Activated naive CD8-positive, alpha-beta T cell treated with anti-CD3 and anti-CD28 coated beads for 36 hours (primary cell): ENCODE measurements at regions not wholly inside any gene's neighbourhood (a gene's known extent, or its start where the extent isn't known, plus 50 kb on each side); places are given as distances from the start of the nearest gene placed in this dataset.
A peak's percentile ranks its signal among the peaks of the same experiment; 100 is the strongest.

Experiments used
- DNase-seq: peaks from one replicate; pipeline ENCODE4 v3.0.0; 2021
- H3K27ac Mint-ChIP-seq: one replicate; pipeline ENCODE4 v1.8.0; 2022; ENCODE audit warnings: mild to moderate bottlenecking, moderate library complexity, mixed read lengths
- H3K27me3 Mint-ChIP-seq: one replicate; pipeline ENCODE4 v1.8.0; 2022; ENCODE audit warnings: mild to moderate bottlenecking, mixed read lengths
- H3K36me3 Mint-ChIP-seq: one replicate; pipeline ENCODE4 v1.8.0; 2021; ENCODE audit warnings: mild to moderate bottlenecking, mixed read lengths
- H3K4me1 Mint-ChIP-seq: one replicate; pipeline ENCODE4 v1.8.0; 2021; ENCODE audit warnings: mixed read lengths
- H3K4me3 Mint-ChIP-seq: one replicate; pipeline ENCODE4 v1.8.0; 2022; ENCODE audit warnings: mild to moderate bottlenecking, moderate library complexity, mixed read lengths
- H3K9me3 Mint-ChIP-seq: one replicate; pipeline ENCODE4 v1.8.0; 2022; ENCODE audit warnings: mixed read lengths

DNA sequence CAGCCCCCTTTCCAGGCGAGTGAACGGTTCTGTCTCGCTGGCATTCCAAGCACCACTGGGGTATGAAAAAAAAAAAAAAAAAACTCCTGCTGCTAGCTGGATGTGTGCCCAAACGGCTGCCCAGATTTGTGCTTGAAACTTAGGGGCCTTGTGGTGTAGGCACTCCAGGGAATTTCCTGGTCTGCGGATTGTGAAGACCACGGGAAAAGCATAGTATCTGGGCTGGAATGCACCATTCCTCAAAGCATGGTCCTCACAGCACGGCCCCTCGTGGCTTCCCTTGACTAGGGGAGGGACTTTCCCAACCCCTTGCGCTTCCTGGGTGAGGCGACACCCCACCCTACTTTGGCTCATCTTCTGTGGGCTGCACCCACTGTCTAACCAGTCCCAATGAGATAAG, 516.8 kb upstream of the FAM241A start:
- H3K36me3 Mint-ChIP-seq: no peaks in the 10 kb centered on the region
- DNase-seq: no peak
- no peak overlapping the region for H3K4me3 Mint-ChIP-seq
- no peaks in the 10 kb centered on the region for H3K4me1 Mint-ChIP-seq
- no peaks in the 10 kb centered on the region for H3K27me3 Mint-ChIP-seq
- no peak overlapping the region for H3K27ac Mint-ChIP-seq
- H3K9me3 Mint-ChIP-seq: no peaks in the 10 kb centered on the region

DNA sequence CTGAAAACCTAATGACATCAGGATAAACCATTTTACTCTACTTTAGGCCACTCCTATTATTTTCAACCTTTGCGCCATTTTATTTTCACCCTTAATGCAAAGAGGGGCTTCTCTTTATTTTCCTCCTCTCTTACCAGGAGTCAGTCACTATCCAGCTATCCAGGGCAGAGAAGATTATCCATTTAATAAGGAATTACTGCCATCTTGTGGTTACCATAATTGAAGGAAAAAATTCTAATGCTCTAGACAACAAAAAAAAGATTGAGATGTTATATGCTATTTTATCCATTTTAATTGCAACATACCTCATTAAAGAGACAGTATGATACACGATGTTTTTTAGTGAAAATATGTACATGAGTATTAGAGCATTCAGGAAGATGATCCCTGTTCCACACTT, 514.5 kb upstream of the FAM241A start:
- Mint-ChIP-seq H3K4me1 (no peaks in the 10 kb centered on the region), H3K9me3 (no peaks in the 10 kb centered on the region), H3K27me3 (no peaks in the 10 kb centered on the region), H3K4me3 (no peak overlapping the region), H3K36me3 (no peaks in the 10 kb centered on the region), H3K27ac (no peak overlapping the region)
- DNase-seq: no peak

DNA sequence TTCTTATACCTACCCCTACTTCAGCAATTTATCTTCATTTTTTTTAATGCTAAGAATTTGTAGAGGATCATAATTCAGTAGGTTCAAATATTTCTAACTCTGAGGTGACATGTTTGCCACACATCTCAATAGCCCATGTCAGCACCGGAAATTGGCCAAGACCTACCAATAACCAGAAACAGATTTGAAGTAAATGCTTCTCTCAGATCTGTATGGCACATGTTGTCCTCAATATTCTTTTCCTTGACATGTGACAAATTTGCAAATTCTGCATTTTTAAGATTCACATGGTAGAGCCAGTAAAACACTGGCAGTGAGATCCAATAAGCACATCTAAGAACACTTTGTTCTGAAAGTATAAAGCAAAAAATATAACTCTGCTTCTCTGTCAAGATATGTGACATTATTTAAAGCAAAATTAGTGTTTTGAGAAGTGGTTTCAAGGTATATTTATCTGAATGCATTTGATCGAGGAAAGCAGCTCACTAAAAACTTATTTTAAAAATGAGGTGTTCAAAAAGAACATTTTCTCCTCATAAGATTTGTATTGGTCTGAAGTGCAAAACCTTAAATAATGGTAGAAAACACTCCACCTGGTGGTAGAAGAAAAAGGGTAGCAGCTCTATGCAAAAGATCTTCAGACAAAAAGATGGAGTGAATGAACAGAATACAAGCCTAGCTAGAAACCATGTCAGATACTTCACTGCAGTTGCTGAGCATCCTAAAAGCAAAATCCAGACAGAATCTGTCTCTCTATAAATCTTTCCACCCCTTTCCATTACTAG, 513.8 kb upstream of the FAM241A start:
- Mint-ChIP-seq H3K9me3 (no peaks in the 10 kb centered on the region), H3K27ac (no peak overlapping the region), H3K4me3 (no peak overlapping the region), H3K27me3 (no peaks in the 10 kb centered on the region), H3K4me1 (no peaks in the 10 kb centered on the region), H3K36me3 (no peaks in the 10 kb centered on the region)
- no peak for DNase-seq

DNA sequence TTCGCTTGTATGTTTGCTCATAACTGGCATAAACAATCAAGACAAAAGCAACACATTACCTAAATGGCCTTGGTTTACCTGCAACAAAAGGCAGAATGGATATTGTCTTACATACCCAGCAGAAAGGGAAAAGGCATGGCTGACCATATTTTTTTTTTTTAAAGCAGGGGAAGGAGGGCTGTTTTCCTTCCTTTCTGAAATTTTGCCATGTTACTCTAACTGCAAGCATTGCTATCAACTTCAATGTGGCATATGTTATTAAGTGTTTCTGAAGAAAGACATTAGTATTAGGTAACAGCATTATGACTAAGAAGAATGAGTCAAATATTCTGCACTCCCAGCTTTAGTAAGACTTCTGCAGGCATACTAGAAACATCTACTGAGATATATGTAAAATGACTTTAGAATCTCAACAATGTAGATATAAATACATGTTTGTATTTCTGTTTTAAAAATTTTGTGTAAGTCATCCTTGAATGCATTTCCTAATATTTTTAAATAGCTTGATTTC, 512.6 kb upstream of the FAM241A start:
- DNase-seq: no peak
- Mint-ChIP-seq H3K36me3 (no peaks in the 10 kb centered on the region), H3K4me1 (no peaks in the 10 kb centered on the region), H3K27me3 (no peaks in the 10 kb centered on the region), H3K9me3 (no peaks in the 10 kb centered on the region), H3K4me3 (no peak overlapping the region), H3K27ac (no peak overlapping the region)

DNA sequence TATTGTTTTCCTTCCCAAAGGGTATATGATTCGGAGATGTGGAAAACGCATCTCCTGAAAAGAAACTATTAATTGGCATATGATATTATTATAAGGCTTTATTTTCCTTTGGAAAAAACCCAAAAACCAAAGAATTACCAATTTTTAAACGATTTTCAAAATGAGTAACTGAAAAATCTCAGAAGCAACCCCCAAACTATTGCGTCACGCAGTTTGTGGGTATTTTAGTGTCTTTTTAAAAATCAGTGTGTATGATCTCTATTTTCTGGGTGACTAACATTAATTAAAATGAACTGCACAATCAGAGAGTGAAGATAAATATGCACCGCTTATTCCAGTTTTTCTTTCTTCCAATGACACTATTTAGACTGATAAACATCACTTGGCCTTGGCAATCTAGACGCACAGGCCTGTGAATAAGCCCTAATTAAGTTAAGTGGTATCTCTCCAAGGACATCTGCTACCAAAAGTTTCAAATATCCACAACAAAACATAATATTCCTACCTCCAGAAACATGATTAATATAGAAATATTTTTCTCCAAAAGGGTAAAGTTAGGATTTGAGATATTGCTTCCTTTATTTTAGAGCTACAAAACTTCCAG, 511.5 kb upstream of the FAM241A start:
- DNase-seq: no peak
- Mint-ChIP-seq H3K27me3 (no peaks in the 10 kb centered on the region), H3K27ac (no peak overlapping the region), H3K36me3 (no peaks in the 10 kb centered on the region), H3K4me1 (no peaks in the 10 kb centered on the region), H3K9me3 (no peaks in the 10 kb centered on the region), H3K4me3 (no peak overlapping the region)

DNA sequence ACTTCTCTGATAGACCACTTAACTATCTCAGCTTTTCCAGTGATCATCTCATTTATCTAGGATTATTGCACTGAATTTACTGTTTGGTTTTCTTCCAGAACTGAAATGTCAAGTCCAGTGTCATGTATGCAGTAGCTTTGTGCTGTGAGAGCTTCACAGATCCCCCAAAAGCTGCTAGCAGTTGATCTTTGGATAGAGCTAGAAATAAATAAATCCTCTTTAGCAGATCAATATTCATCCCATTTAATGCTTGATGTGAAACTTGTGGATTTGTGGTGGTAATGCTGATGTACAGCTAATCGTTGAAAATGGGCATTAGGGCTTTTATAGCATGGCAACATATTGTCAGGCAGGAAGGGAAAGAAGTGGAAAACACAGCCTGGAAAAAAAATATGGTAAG, 509.6 kb upstream of the FAM241A start:
- Mint-ChIP-seq H3K27me3 (no peaks in the 10 kb centered on the region), H3K36me3 (no peaks in the 10 kb centered on the region), H3K4me3 (no peak overlapping the region), H3K9me3 (no peaks in the 10 kb centered on the region), H3K4me1 (no peaks in the 10 kb centered on the region), H3K27ac (no peak overlapping the region)
- no peak for DNase-seq

DNA sequence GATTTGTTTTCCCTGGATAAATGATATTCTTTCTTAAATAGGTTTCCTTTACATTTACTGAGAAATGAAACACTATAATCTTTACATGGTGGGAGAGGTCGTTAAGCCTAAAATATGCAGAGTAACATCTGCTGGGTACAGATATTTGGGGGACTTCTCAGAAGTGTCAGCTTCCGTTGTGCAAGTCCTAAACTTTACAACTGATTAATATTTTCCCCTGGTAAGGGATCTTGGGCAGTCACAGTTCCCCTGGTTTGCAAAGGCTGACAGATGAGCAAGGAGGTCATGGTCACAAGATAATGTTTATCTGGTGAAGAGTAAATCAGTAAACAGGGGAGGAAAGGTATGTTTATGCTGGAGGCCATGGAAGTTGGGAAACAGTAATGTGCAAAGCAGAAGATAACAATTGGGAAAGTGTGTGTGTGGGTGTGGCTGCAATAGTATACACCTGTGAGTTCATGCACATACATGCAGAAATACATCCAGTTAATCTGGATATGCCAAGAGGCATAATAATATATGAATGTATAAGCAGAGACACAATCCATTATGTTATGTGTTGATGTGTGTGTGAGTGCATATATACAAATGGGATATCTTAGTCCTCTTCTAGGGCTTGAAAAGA, 508.2 kb upstream of the FAM241A start:
- H3K9me3 Mint-ChIP-seq: peaks cover 1% of the 10 kb centered on the region
- no peak for DNase-seq
- H3K27ac Mint-ChIP-seq: no peak overlapping the region
- H3K36me3 Mint-ChIP-seq: no peaks in the 10 kb centered on the region
- H3K27me3 Mint-ChIP-seq: no peaks in the 10 kb centered on the region
- no peak overlapping the region for H3K4me3 Mint-ChIP-seq
- no peaks in the 10 kb centered on the region for H3K4me1 Mint-ChIP-seq

DNA sequence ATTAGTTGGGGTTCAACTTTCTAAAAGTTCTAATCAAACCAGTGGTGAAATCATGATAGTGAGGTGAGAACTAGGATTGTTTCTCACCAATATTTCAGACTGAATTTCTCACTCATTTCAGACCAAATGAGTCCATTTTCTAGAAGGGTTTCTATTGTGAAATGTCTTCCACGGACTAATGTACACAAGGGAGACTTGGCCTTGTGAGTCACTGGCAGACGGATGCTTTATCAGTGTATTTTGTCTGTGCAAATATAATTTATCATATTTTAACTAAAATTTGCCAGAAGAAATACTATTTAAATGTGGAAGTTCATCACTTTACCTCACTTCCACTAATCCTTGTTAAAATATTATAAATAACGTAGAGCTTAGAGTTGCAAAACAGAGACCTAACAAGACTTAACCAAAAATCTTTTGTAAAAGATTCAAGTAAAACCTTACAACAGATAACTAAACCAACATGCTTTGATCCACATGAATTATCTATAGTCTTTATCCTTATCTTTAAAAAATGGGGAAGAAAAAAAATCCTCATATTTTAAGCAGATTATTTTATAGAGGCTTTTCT, 506.0 kb upstream of the FAM241A start:
- Mint-ChIP-seq H3K27me3 (no peaks in the 10 kb centered on the region), H3K4me1 (no peaks in the 10 kb centered on the region), H3K36me3 (no peaks in the 10 kb centered on the region), H3K27ac (no peak overlapping the region), H3K4me3 (no peak overlapping the region), H3K9me3 (peaks cover 1% of the 10 kb centered on the region)
- no peak for DNase-seq

DNA sequence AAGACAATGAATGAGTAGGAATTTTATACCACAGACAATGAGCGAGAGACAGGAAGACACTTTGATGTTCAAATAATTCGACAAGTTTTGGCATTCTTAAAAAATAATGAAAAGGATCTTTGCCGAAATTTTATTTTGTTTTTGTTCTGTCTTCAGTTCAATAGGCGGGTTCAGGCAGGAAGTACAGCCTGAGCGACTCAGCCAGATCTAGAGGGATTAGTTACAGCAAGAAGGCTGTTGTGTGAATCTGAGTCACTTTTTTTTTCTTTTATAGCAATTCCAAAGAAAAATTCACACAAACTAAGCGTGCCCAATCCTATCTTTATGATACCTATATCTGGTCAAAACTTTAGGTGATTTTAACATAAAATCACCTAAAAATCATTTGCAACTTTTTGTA, 505.4 kb upstream of the FAM241A start:
- Mint-ChIP-seq H3K36me3 (no peaks in the 10 kb centered on the region), H3K4me1 (no peaks in the 10 kb centered on the region), H3K9me3 (peaks cover 1% of the 10 kb centered on the region), H3K4me3 (no peak overlapping the region), H3K27ac (no peak overlapping the region), H3K27me3 (no peaks in the 10 kb centered on the region)
- DNase-seq: no peak

DNA sequence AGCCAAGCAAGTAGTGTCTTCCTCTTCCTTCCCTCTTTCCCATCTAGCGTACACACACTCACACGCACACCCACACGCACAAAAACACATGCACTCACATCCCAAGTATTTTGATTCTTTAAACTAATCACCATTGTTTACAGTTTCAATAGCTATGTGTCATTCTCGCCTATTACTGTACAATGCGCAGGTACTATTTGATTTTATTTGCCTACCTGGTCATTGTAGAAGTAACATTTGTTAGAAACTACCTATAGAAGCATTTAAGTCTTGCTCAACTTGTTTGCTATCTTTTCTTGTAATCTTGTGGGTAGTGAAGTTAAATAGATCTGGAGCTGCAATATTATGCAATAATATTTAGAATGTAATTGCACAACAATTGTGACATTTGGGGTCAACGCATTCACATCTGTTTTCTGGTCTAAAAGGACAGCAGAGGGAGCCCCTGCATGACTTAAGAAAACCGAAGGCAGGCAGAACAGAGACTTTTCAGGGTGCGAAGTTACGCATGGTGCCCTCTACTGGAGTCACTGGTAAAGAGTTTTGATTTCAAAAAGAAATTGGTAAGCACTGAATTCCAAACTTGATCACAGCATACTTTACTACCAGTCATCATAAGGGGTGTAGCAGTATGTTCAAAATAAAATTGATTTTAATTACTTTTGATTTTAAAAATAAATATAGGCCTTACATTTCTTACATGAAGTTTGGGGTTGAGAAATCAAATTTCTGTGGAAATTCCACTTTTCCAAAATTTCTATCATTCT, 503.3 kb upstream of the FAM241A start:
- Mint-ChIP-seq H3K4me1 (no peaks in the 10 kb centered on the region), H3K27me3 (no peaks in the 10 kb centered on the region)

DNA sequence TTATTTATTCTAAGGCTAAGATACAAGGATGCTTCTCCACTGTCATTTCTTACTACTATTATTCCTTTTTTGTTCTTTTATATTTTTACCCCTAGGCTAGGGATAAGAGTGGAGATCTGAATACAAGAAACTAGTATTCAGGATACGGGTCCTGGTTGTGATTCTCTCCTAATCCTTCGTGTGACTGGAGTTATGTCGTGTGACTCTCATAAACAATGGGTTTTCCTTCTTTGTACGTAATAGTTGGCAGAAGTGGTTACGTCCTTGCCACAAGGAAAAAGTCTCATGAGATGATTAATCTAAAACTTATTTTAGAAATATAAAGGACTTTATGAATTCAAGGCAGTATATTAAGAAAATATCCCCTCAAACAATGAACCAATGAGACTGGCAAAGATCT, 497.2 kb upstream of the FAM241A start:
- no peaks in the 10 kb centered on the region for H3K36me3 Mint-ChIP-seq
- H3K9me3 Mint-ChIP-seq: no peaks in the 10 kb centered on the region
- H3K4me1 Mint-ChIP-seq: no peaks in the 10 kb centered on the region
- no peaks in the 10 kb centered on the region for H3K27me3 Mint-ChIP-seq
- no peak overlapping the region for H3K27ac Mint-ChIP-seq
- no peak for DNase-seq
- no peak overlapping the region for H3K4me3 Mint-ChIP-seq

More for the DNA sequence above, 503.3 kb upstream of the FAM241A start:
- Mint-ChIP-seq H3K4me3 (no peak overlapping the region), H3K27ac (no peak overlapping the region), H3K36me3 (no peaks in the 10 kb centered on the region), H3K9me3 (peaks cover 1% of the 10 kb centered on the region)
- peak; percentile 20 for DNase-seq

DNA sequence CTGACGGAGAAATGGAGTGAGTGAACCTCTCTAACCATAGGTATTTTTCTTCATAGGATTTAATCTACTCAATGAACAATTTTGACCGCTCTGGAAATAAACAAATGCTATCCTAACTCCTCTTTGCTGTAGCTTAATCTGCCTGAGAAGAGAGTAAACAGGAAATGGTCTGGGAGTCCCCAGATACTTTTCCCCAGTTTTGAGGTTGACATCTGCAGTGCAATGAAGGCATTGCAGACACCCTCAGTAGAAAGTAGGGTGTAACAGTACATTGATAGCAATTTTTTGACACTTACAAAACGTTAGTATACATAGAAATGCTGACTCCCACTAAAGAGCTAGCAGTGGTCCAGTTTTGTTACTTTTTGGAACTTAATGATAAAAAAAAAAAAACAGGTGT, 495.9 kb upstream of the FAM241A start:
- Mint-ChIP-seq H3K4me1 (no peaks in the 10 kb centered on the region), H3K36me3 (no peaks in the 10 kb centered on the region), H3K9me3 (no peaks in the 10 kb centered on the region), H3K27me3 (no peaks in the 10 kb centered on the region), H3K27ac (no peak overlapping the region), H3K4me3 (no peak overlapping the region)
- no peak for DNase-seq

DNA sequence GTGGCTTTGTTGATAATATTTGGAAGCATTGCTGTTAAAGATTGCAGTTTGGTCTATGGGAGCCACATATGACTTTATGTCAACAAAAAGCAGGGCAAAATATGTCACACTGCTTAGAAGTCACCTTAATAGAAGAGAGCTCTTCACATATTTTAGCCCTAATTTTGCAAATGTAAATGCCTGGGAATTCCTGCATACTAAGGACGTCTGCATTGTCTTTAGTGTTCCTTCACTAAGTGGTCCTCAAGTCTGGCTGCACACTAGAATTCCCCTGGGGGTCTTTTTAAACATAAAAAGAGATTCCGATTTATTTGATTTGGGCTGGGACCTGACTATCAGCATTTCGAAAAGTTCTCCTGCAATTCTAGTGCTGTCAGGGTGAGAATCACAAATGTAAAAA, 495.1 kb upstream of the FAM241A start:
- H3K4me3 Mint-ChIP-seq: no peak overlapping the region
- no peaks in the 10 kb centered on the region for H3K9me3 Mint-ChIP-seq
- no peak overlapping the region for H3K27ac Mint-ChIP-seq
- no peaks in the 10 kb centered on the region for H3K27me3 Mint-ChIP-seq
- DNase-seq: no peak
- no peaks in the 10 kb centered on the region for H3K36me3 Mint-ChIP-seq
- no peaks in the 10 kb centered on the region for H3K4me1 Mint-ChIP-seq

DNA sequence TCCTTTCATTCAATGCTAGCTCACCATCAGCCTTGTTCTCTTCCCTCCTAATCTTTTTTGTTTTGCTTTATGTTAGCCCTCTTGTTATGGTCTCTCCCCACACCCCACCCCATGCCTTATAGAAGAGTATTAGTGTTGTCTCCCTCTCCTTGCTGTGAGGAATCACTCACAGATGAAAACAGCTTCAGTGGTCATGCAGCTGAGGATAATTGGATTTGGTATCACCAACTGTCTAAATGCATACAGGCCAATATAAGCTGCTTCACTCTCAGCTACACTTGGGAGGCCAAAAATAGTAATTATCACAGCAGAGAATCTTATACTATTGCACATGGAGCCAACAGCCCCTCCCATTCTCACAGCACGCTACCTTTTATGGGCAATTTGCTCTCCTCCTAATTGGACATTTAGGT, 494.6 kb upstream of the FAM241A start:
- no peaks in the 10 kb centered on the region for H3K9me3 Mint-ChIP-seq
- H3K4me3 Mint-ChIP-seq: no peak overlapping the region
- DNase-seq: no peak
- H3K27ac Mint-ChIP-seq: no peak overlapping the region
- H3K36me3 Mint-ChIP-seq: no peaks in the 10 kb centered on the region
- no peaks in the 10 kb centered on the region for H3K27me3 Mint-ChIP-seq
- no peaks in the 10 kb centered on the region for H3K4me1 Mint-ChIP-seq

DNA sequence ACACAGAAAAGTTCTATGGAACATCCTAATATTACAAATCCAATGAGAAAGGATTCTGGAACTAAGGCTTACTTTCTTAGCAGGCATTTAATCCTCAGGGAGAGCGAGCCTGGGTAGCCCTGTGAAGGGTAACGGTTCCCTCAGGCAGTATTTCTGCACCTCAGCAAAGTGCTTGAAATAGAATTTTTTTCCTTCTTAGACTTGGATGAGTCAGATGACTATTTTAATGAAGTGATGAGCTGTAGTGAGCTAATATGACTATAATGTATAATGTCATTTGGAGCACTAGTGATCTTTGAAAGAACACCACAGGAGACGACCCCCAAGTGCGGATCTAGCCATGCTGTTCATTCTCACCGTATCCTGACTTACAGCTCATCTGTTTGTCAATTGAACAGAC, 493.0 kb upstream of the FAM241A start:
- no peaks in the 10 kb centered on the region for H3K4me1 Mint-ChIP-seq
- no peak for DNase-seq
- no peaks in the 10 kb centered on the region for H3K27me3 Mint-ChIP-seq
- no peaks in the 10 kb centered on the region for H3K9me3 Mint-ChIP-seq
- no peak overlapping the region for H3K27ac Mint-ChIP-seq
- H3K36me3 Mint-ChIP-seq: no peaks in the 10 kb centered on the region
- H3K4me3 Mint-ChIP-seq: no peak overlapping the region
